BLaER1 treated with 17β-estradiol and CSF1 and Interleukin-3, amounts not matched to agents 10 nM and 100 nM (cell line): ENCODE measurements at regions not wholly inside any gene's neighbourhood (a gene's known extent, or its start where the extent isn't known, plus 50 kb on each side); places are given as distances from the start of the nearest gene placed in this dataset.

Source experiments
- H3K27ac ChIP-seq, 11 experiments: shearing (Covaris generic); formaldehyde crosslinking; 2 replicates each; pipeline ENCODE4 v1.8.1; 2022
- H3K27me3 ChIP-seq, 11 experiments: shearing (Covaris generic); formaldehyde crosslinking; 2 replicates each; pipeline ENCODE4 v1.8.1; 2022
- H3K36me3 ChIP-seq, 11 experiments: shearing (Covaris generic); formaldehyde crosslinking; 2 replicates each; pipeline ENCODE4 v1.8.1; 2022
- H3K4me1 ChIP-seq, 10 experiments: shearing (Covaris generic); formaldehyde crosslinking; 2 replicates each; pipeline ENCODE4 v1.8.1; 2022
- H3K4me2 ChIP-seq, 11 experiments: shearing (Covaris generic); formaldehyde crosslinking; 2 replicates each; pipeline ENCODE4 v1.8.1; 2022
- H3K4me3 ChIP-seq, 10 experiments: shearing (Covaris generic); formaldehyde crosslinking; 2 replicates each; pipeline ENCODE4 v1.8.1; 2022
- H3K9ac ChIP-seq, 11 experiments: shearing (Covaris generic); formaldehyde crosslinking; 2 replicates each; pipeline ENCODE4 v1.8.1; 2022
- H3K9me3 ChIP-seq, 11 experiments: shearing (Covaris generic); formaldehyde crosslinking; replicated peaks in 1 of 11; 2 replicates each; pipeline ENCODE4 v1.8.1; 2022
- H4K20me1 ChIP-seq, 11 experiments: shearing (Covaris generic); formaldehyde crosslinking; 2 replicates each; pipeline ENCODE4 v1.8.1; 2022
- Cebpa-rat ChIP-seq, 11 experiments: shearing (Covaris generic); IDR thresholded peaks; 2 replicates each; pipeline ENCODE4 v1.8.1; 2022

GRCh38 chr5:92761585-92761984 is 819.4 kb downstream of the NR2F1-AS1 start:
- no peak overlapping the region for H3K27ac ChIP-seq
- no peaks in the 10 kb centered on the region for H3K36me3 ChIP-seq
- H4K20me1 ChIP-seq = no peaks in the 10 kb centered on the region
- H3K4me1 ChIP-seq = no peaks in the 10 kb centered on the region
- no peaks in the 10 kb centered on the region for H3K9me3 ChIP-seq
- no peaks in the 10 kb centered on the region for H3K27me3 ChIP-seq
- TF ChIP-seq Cebpa-rat (IDR thresholded peaks at IDR 0.05) = no peak
- no peak overlapping the region for H3K4me3 ChIP-seq
- H3K4me2 ChIP-seq = no peak overlapping the region
- H3K9ac ChIP-seq = no peak overlapping the region

GRCh38 chr5:92760550-92760949 is 820.5 kb downstream of the NR2F1-AS1 start:
- Histone ChIP-seq H3K27ac (no peak overlapping the region), H3K27me3 (no peaks in the 10 kb centered on the region), H3K9me3 (no peaks in the 10 kb centered on the region), H3K9ac (no peak overlapping the region), H3K4me3 (no peak overlapping the region), H4K20me1 (no peaks in the 10 kb centered on the region), H3K4me1 (no peaks in the 10 kb centered on the region), H3K36me3 (no peaks in the 10 kb centered on the region), H3K4me2 (no peak overlapping the region)
- no peak for TF ChIP-seq Cebpa-rat (IDR thresholded peaks at IDR 0.05)

- Histone ChIP-seq H3K9me3 (no peaks in the 10 kb centered on the region), H3K9ac (no peak overlapping the region), H3K4me1 (no peaks in the 10 kb centered on the region), H4K20me1 (no peaks in the 10 kb centered on the region), H3K27ac (no peak overlapping the region), H3K4me3 (no peak overlapping the region), H3K27me3 (no peaks in the 10 kb centered on the region), H3K36me3 (no peaks in the 10 kb centered on the region), H3K4me2 (no peak overlapping the region)
- no peak for TF ChIP-seq Cebpa-rat (IDR thresholded peaks at IDR 0.05)
These were observed 822.5 kb downstream of the NR2F1-AS1 start for GRCh38 chr5:92758552-92758951.

GRCh38 chr5:92749943-92750342 is 831.1 kb downstream of the NR2F1-AS1 start:
- no peak overlapping the region for H3K4me2 ChIP-seq
- H3K27ac ChIP-seq = no peak overlapping the region
- no peak for TF ChIP-seq Cebpa-rat (IDR thresholded peaks at IDR 0.05)
- H3K27me3 ChIP-seq = no peaks in the 10 kb centered on the region
- H3K4me1 ChIP-seq = no peaks in the 10 kb centered on the region
- H4K20me1 ChIP-seq = no peaks in the 10 kb centered on the region
- H3K9me3 ChIP-seq = no peaks in the 10 kb centered on the region
- no peaks in the 10 kb centered on the region for H3K36me3 ChIP-seq
- no peak overlapping the region for H3K9ac ChIP-seq
- H3K4me3 ChIP-seq = no peak overlapping the region

- no peaks in the 10 kb centered on the region for H3K27me3 ChIP-seq
- H3K27ac ChIP-seq = no peak overlapping the region
- no peak overlapping the region for H3K4me2 ChIP-seq
- no peaks in the 10 kb centered on the region for H4K20me1 ChIP-seq
- no peak overlapping the region for H3K9ac ChIP-seq
- H3K4me3 ChIP-seq = no peak overlapping the region
- H3K9me3 ChIP-seq = no peaks in the 10 kb centered on the region
- TF ChIP-seq Cebpa-rat (IDR thresholded peaks at IDR 0.05) = no peak
- no peaks in the 10 kb centered on the region for H3K36me3 ChIP-seq
- no peaks in the 10 kb centered on the region for H3K4me1 ChIP-seq
These were observed 832.8 kb downstream of the NR2F1-AS1 start for GRCh38 chr5:92748072-92748676.

- H3K4me2 ChIP-seq = no peak overlapping the region
- no peaks in the 10 kb centered on the region for H3K36me3 ChIP-seq
- H3K9ac ChIP-seq = no peak overlapping the region
- no peaks in the 10 kb centered on the region for H3K27me3 ChIP-seq
- TF ChIP-seq Cebpa-rat (IDR thresholded peaks at IDR 0.05) = no peak
- no peaks in the 10 kb centered on the region; a peak in 1 of 22 replicates for H3K9me3 ChIP-seq
- H3K4me1 ChIP-seq = no peaks in the 10 kb centered on the region
- H4K20me1 ChIP-seq = no peaks in the 10 kb centered on the region
- H3K27ac ChIP-seq = no peak overlapping the region
- no peak overlapping the region for H3K4me3 ChIP-seq
These were observed 839.1 kb downstream of the NR2F1-AS1 start for GRCh38 chr5:92741906-92742305.

- no peak overlapping the region for H3K9ac ChIP-seq
- no peak overlapping the region for H3K4me2 ChIP-seq
- no peak overlapping the region for H3K4me3 ChIP-seq
- no peaks in the 10 kb centered on the region for H4K20me1 ChIP-seq
- no peaks in the 10 kb centered on the region for H3K36me3 ChIP-seq
- no peaks in the 10 kb centered on the region for H3K27me3 ChIP-seq
- no peak for TF ChIP-seq Cebpa-rat (IDR thresholded peaks at IDR 0.05)
- no peaks in the 10 kb centered on the region for H3K4me1 ChIP-seq
- H3K27ac ChIP-seq = no peak overlapping the region
- no peaks in the 10 kb centered on the region for H3K9me3 ChIP-seq
These were observed 846.6 kb downstream of the NR2F1-AS1 start for GRCh38 chr5:92734211-92734940.

GRCh38 chr5:92730486-92730885 is 850.5 kb downstream of the NR2F1-AS1 start:
- TF ChIP-seq Cebpa-rat (IDR thresholded peaks at IDR 0.05) = no peak
- H4K20me1 ChIP-seq = no peaks in the 10 kb centered on the region
- H3K4me2 ChIP-seq = no peak overlapping the region
- H3K9ac ChIP-seq = no peak overlapping the region
- H3K4me1 ChIP-seq = no peaks in the 10 kb centered on the region
- H3K27ac ChIP-seq = no peak overlapping the region
- no peaks in the 10 kb centered on the region for H3K36me3 ChIP-seq
- no peaks in the 10 kb centered on the region for H3K27me3 ChIP-seq
- H3K9me3 ChIP-seq = no peaks in the 10 kb centered on the region
- no peak overlapping the region for H3K4me3 ChIP-seq

- no peaks in the 10 kb centered on the region for H4K20me1 ChIP-seq
- no peaks in the 10 kb centered on the region for H3K27me3 ChIP-seq
- TF ChIP-seq Cebpa-rat (IDR thresholded peaks at IDR 0.05) = no peak
- H3K4me2 ChIP-seq = no peak overlapping the region
- H3K9me3 ChIP-seq = no peaks in the 10 kb centered on the region
- H3K27ac ChIP-seq = no peak overlapping the region
- H3K36me3 ChIP-seq = no peaks in the 10 kb centered on the region
- no peak overlapping the region for H3K4me3 ChIP-seq
- H3K9ac ChIP-seq = no peak overlapping the region
- H3K4me1 ChIP-seq = no peaks in the 10 kb centered on the region
These were observed 851.9 kb downstream of the NR2F1-AS1 start for GRCh38 chr5:92729088-92729487.

GRCh38 chr5:92715946-92716520 is 865.0 kb downstream of the NR2F1-AS1 start:
- Histone ChIP-seq H3K36me3 (no peaks in the 10 kb centered on the region), H3K4me1 (no peaks in the 10 kb centered on the region), H3K4me2 (no peak overlapping the region), H3K27me3 (no peaks in the 10 kb centered on the region), H4K20me1 (no peaks in the 10 kb centered on the region), H3K9me3 (no peaks in the 10 kb centered on the region), H3K9ac (no peak overlapping the region), H3K27ac (no peak overlapping the region), H3K4me3 (no peak overlapping the region)
- TF ChIP-seq Cebpa-rat (IDR thresholded peaks at IDR 0.05) = no peak
